Endothelial cell of umbilical vein (primary cell): ENCODE measurements at regions not wholly inside any gene's neighbourhood (a gene's known extent, or its start where the extent isn't known, plus 50 kb on each side); places are given as distances from the start of the nearest gene placed in this dataset.

Experiments used
- BruUV-seq: library from RNA; stranded (reverse); fragments of 400-500 nt; replicated peaks from 2 replicates; lab custom pipeline; 2021; lab: Mats Ljungman, UMichigan
- CTCF ChIA-PET: fragments of 300-600, 350-600 bp; sonication (Branson Sonifier 250); formaldehyde crosslinking; loops from one replicate; lab custom pipeline; 2021; ENCODE audit warnings: antibody characterized with exemption, inconsistent platforms; lab: Charles Lee
- POLR2A ChIA-PET: fragments of 300-600, 350-600 bp; sonication (Branson Sonifier 250); formaldehyde crosslinking; loops from one replicate; lab custom pipeline; 2021; ENCODE audit warnings: antibody characterized with exemption, inconsistent platforms; lab: Charles Lee
- DNase-seq: peaks from one replicate; pipeline ENCODE4 v3.0.0-alpha.2; 2011; ENCODE audit warnings: low read depth, low spot score
- FAIRE-seq: peaks from 2 replicates; lab custom pipeline; 2011; peaks lifted over from hg19 to GRCh38; lab: Jason Lieb, UNC
- H2AFZ ChIP-seq: 2 replicates; pipeline ENCODE4 v1.6.0; 2012; ENCODE audit warnings: low read depth, low read length, control low read depth, inconsistent platforms
- H3K27ac ChIP-seq: 2 replicates; pipeline ENCODE4 v1.5.1; 2011; ENCODE audit warnings: low read depth, mild to moderate bottlenecking, control low read depth, low read length, moderate library complexity; ENCODE audit not compliant: insufficient read depth
- H3K27me3 ChIP-seq, 2 experiments: 2 replicates each; pipeline versions ENCODE4 v1.6.0 to v1.6.1; 2011; ENCODE audit warnings: low read length in 2 of 2, mixed read lengths in 1 of 2; ENCODE audit not compliant: control insufficient read depth in 2 of 2, insufficient read depth in 2 of 2
- H3K36me3 ChIP-seq, 2 experiments: 2 replicates in 1 of 2; 3 replicates in 1 of 2; pipeline ENCODE4 v1.5.1; 2011; ENCODE audit warnings: low read length in 2 of 2, mild to moderate bottlenecking in 1 of 2, moderate library complexity in 1 of 2; ENCODE audit not compliant: control insufficient read depth in 2 of 2, insufficient read depth in 2 of 2; ENCODE audit errors: extremely low read depth in 1 of 2
- H3K4me1 ChIP-seq: 3 replicates; pipeline ENCODE4 v1.5.1; 2011; ENCODE audit warnings: mild to moderate bottlenecking, low read length; ENCODE audit not compliant: control insufficient read depth, insufficient read depth; ENCODE audit errors: extremely low read depth
- H3K4me2 ChIP-seq: 2 replicates; pipeline ENCODE4 v1.6.1; 2011; ENCODE audit warnings: low read length, control low read depth, mixed read lengths; ENCODE audit not compliant: insufficient read depth
- H3K4me3 ChIP-seq, 3 experiments: fragments of 200-600 bp in 1 of 3; sonication (generic), shearing (Covaris generic) in 1 of 3; replicated peaks in 1 of 3; 2 replicates each; pipeline ENCODE4 v1.5.1; 2011 to 2016; ENCODE audit warnings: control low read depth in 3 of 3, low read length in 3 of 3, mild to moderate bottlenecking in 2 of 3, inconsistent platforms in 1 of 3, low read depth in 1 of 3, moderate library complexity in 1 of 3; ENCODE audit not compliant: insufficient read depth in 1 of 3
- H3K79me2 ChIP-seq: 2 replicates; pipeline ENCODE4 v1.6.0; 2012; ENCODE audit warnings: low read length, inconsistent platforms; ENCODE audit not compliant: control insufficient read depth, insufficient read depth
- H3K9ac ChIP-seq: replicated peaks from 2 replicates; pipeline ENCODE3; 2011; ENCODE audit warnings: low read length, control low read depth; ENCODE audit not compliant: insufficient read depth; ENCODE audit errors: extremely low read depth
- H3K9me1 ChIP-seq: replicated peaks from 3 replicates; pipeline ENCODE4 v1.6.0; 2011; ENCODE audit warnings: mild to moderate bottlenecking, low read length; ENCODE audit not compliant: control insufficient read depth, insufficient read depth; ENCODE audit errors: extremely low read depth
- H3K9me3 ChIP-seq: replicated peaks from 2 replicates; pipeline ENCODE4 v1.5.1; 2012; ENCODE audit warnings: low read length, inconsistent platforms; ENCODE audit not compliant: control insufficient read depth, insufficient read depth
- H4K20me1 ChIP-seq: replicated peaks from 2 replicates; pipeline ENCODE3; 2011; ENCODE audit warnings: mild to moderate bottlenecking, low read length; ENCODE audit not compliant: control insufficient read depth, insufficient read depth; ENCODE audit errors: extremely low read depth
- EZH2 ChIP-seq: IDR thresholded peaks from 2 replicates; pipeline ENCODE4 v1.6.1; 2012; ENCODE audit warnings: borderline replicate concordance, low read depth, mild to moderate bottlenecking, moderate library complexity, low read length, inconsistent platforms; ENCODE audit not compliant: severe bottlenecking
- FOS ChIP-seq: IDR thresholded peaks from 2 replicates; pipeline ENCODE4 v1.6.1; 2011; ENCODE audit warnings: mild to moderate bottlenecking, low read length, moderate library complexity, borderline replicate concordance; ENCODE audit not compliant: insufficient read depth
- GATA2 ChIP-seq: IDR thresholded peaks from 2 replicates; pipeline ENCODE4 v1.7.0; 2011; ENCODE audit warnings: low read depth, mild to moderate bottlenecking, moderate library complexity, mixed read lengths, low read length; ENCODE audit not compliant: insufficient read length, insufficient read depth
- JUN ChIP-seq: IDR thresholded peaks from 2 replicates; pipeline ENCODE4 v1.6.1; 2011; ENCODE audit warnings: borderline replicate concordance, low read depth; ENCODE audit not compliant: insufficient read length, insufficient read depth
- MYC ChIP-seq: IDR thresholded peaks from one replicate; pipeline ENCODE4 v1.6.1; 2011; ENCODE audit warnings: mild to moderate bottlenecking, low read depth, low read length
- POLR2A ChIP-seq: IDR thresholded peaks from 2 replicates; pipeline ENCODE4 v1.6.1; 2012; ENCODE audit warnings: low read depth, mild to moderate bottlenecking, control low read depth, low read length
- POLR2AphosphoS5 ChIP-seq: IDR thresholded peaks from 2 replicates; pipeline ENCODE4 v1.6.1; 2012; ENCODE audit warnings: low read depth, mild to moderate bottlenecking, control low read depth, low read length, moderate library complexity; ENCODE audit not compliant: insufficient read depth
- dilution Hi-C: fragments of 300-500 bp; cut with MboI; formaldehyde crosslinking; loops from one replicate; pipeline ENCODE4 v1.15.0; 2019; ENCODE audit warnings: low sequenced_read_pairs; ENCODE audit not compliant: extremely low pct_ligation_motif_present
- intact Hi-C: fragments of 100-400 bp; cut with micrococcal nuclease; formaldehyde crosslinking; loops from one replicate; pipeline ENCODE4 v1.10.0; 2022
- TF ChIP-seq, protein P1 (sequence below): IDR thresholded peaks from 2 replicates; pipeline ENCODE4 v1.6.1; 2011; ENCODE audit not compliant: insufficient read depth, insufficient read length
- TF ChIP-seq, protein P2 (sequence below), 2 donors: IDR thresholded peaks; 1 replicate in 1 of 2; 2 replicates in 1 of 2; pipeline ENCODE4 v1.5.1; 2011; ENCODE audit warnings: low read length in 2 of 2, mild to moderate bottlenecking in 2 of 2, moderate library complexity in 2 of 2, control low read depth in 1 of 2, inconsistent platforms in 1 of 2, low read depth in 1 of 2; ENCODE audit not compliant: insufficient read depth in 1 of 2; ENCODE audit errors: extremely low read depth in 1 of 2

DNA sequence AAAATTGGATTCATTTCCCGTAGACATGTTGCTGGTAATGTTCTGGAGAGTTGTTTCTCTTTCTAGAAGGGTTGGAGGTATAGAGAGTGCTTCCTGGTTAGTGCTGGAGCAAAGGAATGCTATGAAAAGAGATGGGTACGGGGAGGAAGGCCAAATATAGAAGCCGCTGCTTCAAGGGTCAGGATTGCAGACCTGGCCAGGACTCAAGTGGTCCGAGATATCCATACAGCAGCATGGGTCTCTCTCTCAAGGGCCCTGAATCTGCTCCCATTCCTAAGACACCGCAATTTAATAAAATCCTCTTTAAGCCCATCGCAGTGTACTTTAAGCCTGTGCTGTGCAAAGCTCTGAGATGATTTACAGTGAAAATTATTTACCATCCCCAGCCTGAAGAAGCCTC is 287.0 kb downstream of the FAM43A start:
- no peaks in the 10 kb centered on the region for H3K27me3 ChIP-seq
- CTCF ChIA-PET: interaction anchor here (1.1 kb wide), 1 partner anchor 12 kb away, joined by 3 read pairs; no protein-coding TSS in a partner anchor
- no peaks in the 10 kb centered on the region for H3K79me2 ChIP-seq
- H2AFZ ChIP-seq: no peak overlapping the region
- no TSS peak for BruUV-seq
- H3K9me3 ChIP-seq: no peaks in the 10 kb centered on the region
- no peaks in the 10 kb centered on the region for H4K20me1 ChIP-seq
- dilution Hi-C loops (no loop called here), intact Hi-C loops (no loop called here)
- no peak overlapping the region for H3K4me2 ChIP-seq
- no peak overlapping the region for H3K4me3 ChIP-seq
- H3K36me3 ChIP-seq: no peaks in the 10 kb centered on the region
- no peak for FAIRE-seq
- POLR2A ChIA-PET: no interaction called here
- H3K9me1 ChIP-seq: no peaks in the 10 kb centered on the region
- H3K27ac ChIP-seq: no peak overlapping the region
- no peak for DNase-seq
- TF ChIP-seq MYC: no peak
- TF ChIP-seq POLR2A: no peak
- TF ChIP-seq, protein P1, sequence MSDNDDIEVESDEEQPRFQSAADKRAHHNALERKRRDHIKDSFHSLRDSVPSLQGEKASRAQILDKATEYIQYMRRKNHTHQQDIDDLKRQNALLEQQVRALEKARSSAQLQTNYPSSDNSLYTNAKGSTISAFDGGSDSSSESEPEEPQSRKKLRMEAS: no peak
- no peak for TF ChIP-seq EZH2
- TF ChIP-seq GATA2: no peak
- TF ChIP-seq FOS: no peak
- TF ChIP-seq, protein P2, sequence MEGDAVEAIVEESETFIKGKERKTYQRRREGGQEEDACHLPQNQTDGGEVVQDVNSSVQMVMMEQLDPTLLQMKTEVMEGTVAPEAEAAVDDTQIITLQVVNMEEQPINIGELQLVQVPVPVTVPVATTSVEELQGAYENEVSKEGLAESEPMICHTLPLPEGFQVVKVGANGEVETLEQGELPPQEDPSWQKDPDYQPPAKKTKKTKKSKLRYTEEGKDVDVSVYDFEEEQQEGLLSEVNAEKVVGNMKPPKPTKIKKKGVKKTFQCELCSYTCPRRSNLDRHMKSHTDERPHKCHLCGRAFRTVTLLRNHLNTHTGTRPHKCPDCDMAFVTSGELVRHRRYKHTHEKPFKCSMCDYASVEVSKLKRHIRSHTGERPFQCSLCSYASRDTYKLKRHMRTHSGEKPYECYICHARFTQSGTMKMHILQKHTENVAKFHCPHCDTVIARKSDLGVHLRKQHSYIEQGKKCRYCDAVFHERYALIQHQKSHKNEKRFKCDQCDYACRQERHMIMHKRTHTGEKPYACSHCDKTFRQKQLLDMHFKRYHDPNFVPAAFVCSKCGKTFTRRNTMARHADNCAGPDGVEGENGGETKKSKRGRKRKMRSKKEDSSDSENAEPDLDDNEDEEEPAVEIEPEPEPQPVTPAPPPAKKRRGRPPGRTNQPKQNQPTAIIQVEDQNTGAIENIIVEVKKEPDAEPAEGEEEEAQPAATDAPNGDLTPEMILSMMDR (IDR thresholded peaks at IDR 0.05; ENCODE audit: extremely low read depth in 1 of 2, insufficient read depth in 1 of 2, low read depth in 1 of 2, low read length in 2 of 2): no peak
- TF ChIP-seq JUN: no peak
- no peak for TF ChIP-seq POLR2AphosphoS5
- H3K9ac ChIP-seq: no peak overlapping the region
- H3K4me1 ChIP-seq: no peaks in the 10 kb centered on the region
